Mesodermal cell (in vitro differentiated cells): ENCODE measurements at regions not wholly inside any gene's neighbourhood (a gene's known extent, or its start where the extent isn't known, plus 50 kb on each side); places are given as distances from the start of the nearest gene placed in this dataset.
"Not testable (repeated sequence)": the region's sequence is repeated elsewhere in the genome, so short reads cannot be mapped to it uniquely, and the experiment has no call there.

Experiments
- H3K27ac ChIP-seq: 2 replicates; pipeline ENCODE4 v1.7.0; 2013; ENCODE audit warnings: mild to moderate bottlenecking, low read depth, low read length, moderate library complexity; ENCODE audit not compliant: severe bottlenecking
- H3K36me3 ChIP-seq: 2 replicates; pipeline ENCODE4 v1.7.1; 2013; ENCODE audit warnings: mild to moderate bottlenecking, low read length, moderate library complexity; ENCODE audit not compliant: control insufficient read depth, insufficient read depth
- H3K4me1 ChIP-seq: one replicate; pipeline ENCODE4 v1.7.1; 2013; ENCODE audit warnings: mild to moderate bottlenecking, low read length; ENCODE audit not compliant: insufficient read depth, control insufficient read depth, poor library complexity, severe bottlenecking
- H3K4me3 ChIP-seq: 2 replicates; pipeline ENCODE4 v1.7.0; 2013; ENCODE audit warnings: low read length, control low read depth, mild to moderate bottlenecking; ENCODE audit not compliant: insufficient read depth, poor library complexity, severe bottlenecking; ENCODE audit errors: extremely low read depth
- H3K9me3 ChIP-seq: 2 replicates; pipeline ENCODE4 v1.7.1; 2013; ENCODE audit warnings: mild to moderate bottlenecking, low read length, moderate library complexity; ENCODE audit not compliant: control insufficient read depth
- WGBS, 2 experiments: methylation state at CpG; one replicate each; pipeline ENCODE4 v1.1.5; 2013; ENCODE audit warnings: missing lambda C conversion rate in 2 of 2; ENCODE audit not compliant: insufficient coverage in 2 of 2; 5-methylcytosine and 5-hydroxymethylcytosine counted together

DNA sequence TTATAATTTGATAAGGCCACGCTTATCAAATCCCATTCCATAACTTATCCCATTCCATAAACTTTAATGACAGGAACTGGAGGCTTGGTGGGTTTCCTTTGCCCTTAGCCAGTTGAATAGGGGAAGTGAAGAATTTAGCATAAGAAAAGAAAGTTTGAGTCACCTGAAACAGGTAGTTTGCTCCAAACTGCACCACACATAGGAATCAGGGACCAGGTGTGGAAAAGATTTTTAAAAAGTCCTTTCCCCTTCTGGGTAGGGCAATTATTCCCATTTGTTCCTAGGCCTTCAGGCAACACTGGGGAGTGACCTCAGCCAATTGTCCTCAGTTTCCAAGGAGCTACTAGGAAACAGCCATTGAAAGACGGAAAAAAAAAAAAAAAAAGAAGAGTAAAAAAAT lies 525.7 kb upstream of the CNTN5 start:
- Histone ChIP-seq H3K9me3 (no peaks in the 10 kb centered on the region), H3K27ac (no peak overlapping the region), H3K4me3 (no peak overlapping the region), H3K4me1 (no peaks in the 10 kb centered on the region), H3K36me3 (no peaks in the 10 kb centered on the region)
- no CpG with 5 or more reads among the region's 2 CpGs for WGBS, 2 experiments

GRCh38 chr11:98495601-98496000 lies 525.1 kb upstream of the CNTN5 start:
- Histone ChIP-seq H3K27ac (no peak overlapping the region), H3K9me3 (no peaks in the 10 kb centered on the region), H3K4me1 (no peaks in the 10 kb centered on the region), H3K4me3 (no peak overlapping the region), H3K36me3 (no peaks in the 10 kb centered on the region)
- 51 to 100% methylated on average over 1 to 2 of the region's 5 CpGs for WGBS, 2 experiments

DNA sequence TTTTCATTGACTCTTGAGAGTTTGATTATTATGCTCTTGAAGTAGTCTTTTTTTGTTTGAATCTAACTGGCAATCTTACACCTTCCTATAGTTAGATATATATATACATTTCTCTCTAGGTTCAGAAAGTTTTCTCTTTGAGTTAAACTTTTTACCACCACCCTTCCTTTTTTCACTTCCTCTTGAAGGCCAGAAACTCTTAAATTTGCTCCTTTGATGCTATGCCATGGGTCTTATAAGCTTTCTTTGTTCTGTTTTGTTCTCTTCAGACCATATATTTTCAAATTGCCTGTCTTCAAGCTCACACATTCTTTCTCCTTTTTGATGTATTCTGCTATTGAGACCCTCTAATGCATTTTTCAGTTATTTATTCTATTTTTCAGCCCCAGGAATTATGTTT lies 513.5 kb upstream of the CNTN5 start:
- Histone ChIP-seq H3K9me3 (no peaks in the 10 kb centered on the region), H3K36me3 (no peaks in the 10 kb centered on the region), H3K27ac (no peak overlapping the region), H3K4me1 (no peaks in the 10 kb centered on the region), H3K4me3 (no peak overlapping the region)

DNA sequence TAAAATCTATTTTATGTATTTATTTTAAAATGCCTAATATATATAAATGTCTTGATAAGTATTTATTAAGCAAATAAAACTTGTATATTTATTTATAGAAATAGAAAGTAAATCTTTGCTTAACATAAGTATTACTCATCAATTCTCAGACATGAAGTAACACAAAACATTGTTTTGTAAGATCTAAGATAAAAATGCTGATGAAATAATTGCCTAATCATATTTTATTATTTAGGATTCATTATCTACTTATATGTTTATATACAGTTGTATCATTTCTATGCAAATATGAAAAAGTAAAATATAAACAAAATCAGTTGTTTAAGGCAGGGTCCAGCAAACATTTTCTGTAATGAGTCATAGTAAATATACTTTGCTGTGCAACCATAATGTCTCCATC lies 507.8 kb upstream of the CNTN5 start:
- H3K4me1 ChIP-seq: no peaks in the 10 kb centered on the region
- H3K27ac ChIP-seq: no peak overlapping the region
- H3K4me3 ChIP-seq: no peak overlapping the region
- no peaks in the 10 kb centered on the region for H3K9me3 ChIP-seq
- H3K36me3 ChIP-seq: no peaks in the 10 kb centered on the region

GRCh38 chr11:98531576-98531975 lies 489.2 kb upstream of the CNTN5 start:
- no peaks in the 10 kb centered on the region for H3K4me1 ChIP-seq
- no peak overlapping the region for H3K4me3 ChIP-seq
- no CpG with 5 or more reads among the region's 1 CpG for WGBS, 2 experiments
- no peaks in the 10 kb centered on the region for H3K9me3 ChIP-seq
- no peak overlapping the region for H3K27ac ChIP-seq
- H3K36me3 ChIP-seq: no peaks in the 10 kb centered on the region

DNA sequence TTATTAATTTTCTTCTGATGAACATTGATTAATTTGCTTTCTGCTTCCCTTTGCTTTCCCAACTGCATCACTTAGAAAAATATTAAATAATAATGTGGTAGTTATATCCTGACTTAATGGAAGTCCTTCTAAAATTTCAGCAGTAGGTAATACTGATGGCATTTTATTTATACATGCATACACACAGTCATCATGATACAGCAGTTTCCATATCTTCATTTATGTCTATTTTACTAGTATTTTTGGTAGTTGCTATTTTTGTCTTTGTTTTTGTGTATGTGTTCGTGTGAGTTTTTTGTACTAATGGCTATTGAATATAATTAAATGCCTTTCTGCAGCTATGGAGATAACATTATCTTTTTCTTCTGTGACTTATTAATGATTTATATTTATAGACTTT lies 484.7 kb upstream of the CNTN5 start:
- Histone ChIP-seq H3K36me3 (no peaks in the 10 kb centered on the region), H3K27ac (no peak overlapping the region), H3K4me3 (no peak overlapping the region), H3K4me1 (no peaks in the 10 kb centered on the region), H3K9me3 (no peaks in the 10 kb centered on the region)
- no CpG with 5 or more reads among the region's 1 CpG for WGBS, 2 experiments

DNA sequence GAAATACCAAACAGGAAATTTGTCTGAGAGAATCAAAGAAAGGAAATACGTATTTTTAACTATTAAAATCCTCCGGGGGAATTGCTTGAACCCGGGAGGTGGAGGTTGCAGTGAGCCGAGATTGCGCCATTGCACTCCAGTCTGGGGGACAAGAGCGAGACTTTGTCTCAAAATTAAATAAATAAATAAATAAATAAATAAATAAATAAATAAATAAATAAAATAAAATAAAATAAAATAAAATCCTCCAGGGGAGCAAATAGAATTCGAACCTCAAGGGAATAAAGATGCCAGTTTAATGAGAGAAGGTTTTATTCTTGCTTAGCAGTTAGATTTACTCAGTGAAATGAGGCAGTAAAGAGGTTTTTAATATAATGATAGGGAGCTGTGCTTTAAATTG lies 482.4 kb upstream of the CNTN5 start:
- WGBS, 2 experiments: 86 to 100% methylated on average over 1 of the region's 7 CpGs
- not testable (repeated sequence) for H3K27ac ChIP-seq, H3K4me3 ChIP-seq, H3K9me3 ChIP-seq, H3K4me1 ChIP-seq, H3K36me3 ChIP-seq

- Histone ChIP-seq H3K36me3 (no peaks in the 10 kb centered on the region), H3K27ac (no peak overlapping the region), H3K4me3 (no peak overlapping the region), H3K9me3 (no peaks in the 10 kb centered on the region), H3K4me1 (no peaks in the 10 kb centered on the region)
- WGBS, 2 experiments: 89% methylated on average over 1 to 4 of the region's 5 CpGs
Observed at GRCh38 chr11:98545544-98546175, 475.1 kb upstream of the CNTN5 start.

DNA sequence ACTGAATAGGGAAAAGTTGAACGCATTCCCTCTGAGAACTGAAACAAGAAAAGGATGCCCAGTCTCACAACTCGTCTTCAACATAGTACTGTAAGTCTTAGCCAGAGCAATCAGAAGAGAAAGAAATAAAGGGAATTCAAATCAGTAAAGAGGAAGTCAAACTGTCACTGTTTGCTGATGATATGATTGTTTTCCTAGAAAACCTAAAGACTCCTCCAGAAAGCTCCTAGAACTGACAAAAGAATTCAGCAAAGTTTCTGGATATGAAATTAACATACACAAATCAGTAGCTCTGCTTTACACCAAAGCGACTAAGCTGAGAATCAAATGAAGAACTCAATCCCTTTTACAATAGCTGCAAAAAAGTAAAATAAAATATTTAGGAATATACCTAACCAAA lies 471.2 kb upstream of the CNTN5 start:
- WGBS, 2 experiments: no CpG with 5 or more reads among the region's 3 CpGs
- H3K27ac ChIP-seq: no peak overlapping the region
- no peaks in the 10 kb centered on the region for H3K9me3 ChIP-seq
- H3K36me3 ChIP-seq: no peaks in the 10 kb centered on the region
- no peaks in the 10 kb centered on the region for H3K4me1 ChIP-seq
- no peak overlapping the region for H3K4me3 ChIP-seq

- Histone ChIP-seq H3K9me3 (no peaks in the 10 kb centered on the region), H3K4me1 (no peaks in the 10 kb centered on the region), H3K36me3 (no peaks in the 10 kb centered on the region), H3K4me3 (no peak overlapping the region), H3K27ac (no peak overlapping the region)
Observed at GRCh38 chr11:98559961-98560360, 460.8 kb upstream of the CNTN5 start.

- H3K36me3 ChIP-seq: no peaks in the 10 kb centered on the region
- no peak overlapping the region for H3K27ac ChIP-seq
- no peaks in the 10 kb centered on the region for H3K4me1 ChIP-seq
- H3K4me3 ChIP-seq: no peak overlapping the region
- no peaks in the 10 kb centered on the region for H3K9me3 ChIP-seq
- 93 to 94% methylated on average over 3 of the region's 4 CpGs for WGBS, 2 experiments
Observed at GRCh38 chr11:98561252-98561651, 459.5 kb upstream of the CNTN5 start.

- H3K27ac ChIP-seq: no peak overlapping the region
- no peaks in the 10 kb centered on the region for H3K9me3 ChIP-seq
- H3K4me3 ChIP-seq: no peak overlapping the region
- H3K36me3 ChIP-seq: no peaks in the 10 kb centered on the region
- no peaks in the 10 kb centered on the region for H3K4me1 ChIP-seq
Observed at GRCh38 chr11:98561877-98562395, 458.8 kb upstream of the CNTN5 start.
